GM19025 (cell line): ENCODE measurements at regions not wholly inside any gene's neighbourhood (a gene's known extent, or its start where the extent isn't known, plus 50 kb on each side); places are given as distances from the start of the nearest gene placed in this dataset.

ENCODE experiments used
- ATAC-seq: cut with Tn5 transposase; IDR thresholded peaks from one replicate; pipeline ENCODE4 v1.9.1; 2021; ENCODE audit warnings: mild to moderate bottlenecking, low read depth, moderate library complexity; ENCODE audit not compliant: unreplicated experiment

DNA sequence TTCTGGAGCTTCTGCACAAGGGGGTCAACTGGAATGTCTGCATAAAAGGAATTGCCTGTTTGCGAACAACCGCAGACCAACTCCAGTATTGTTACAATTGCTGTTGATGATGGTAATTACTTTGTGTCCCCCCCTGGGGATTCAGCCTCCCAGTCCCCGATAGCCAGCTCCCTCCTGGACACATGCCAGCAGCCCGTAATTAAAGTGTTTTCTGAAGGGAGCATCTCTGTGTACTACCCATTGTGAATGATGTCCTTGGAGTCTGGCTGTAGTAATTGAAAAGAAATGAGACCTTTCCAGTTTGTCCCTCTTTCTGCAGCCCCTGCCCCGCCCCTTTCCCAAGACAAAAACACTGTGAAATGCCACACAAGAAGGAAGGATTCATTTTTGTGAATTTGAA is 377.1 kb upstream of the LCORL start:
- ATAC-seq = no peak

- ATAC-seq = no peak
Measured at GRCh38 chr4:18397681-18398390, 376.3 kb upstream of the LCORL start.

DNA sequence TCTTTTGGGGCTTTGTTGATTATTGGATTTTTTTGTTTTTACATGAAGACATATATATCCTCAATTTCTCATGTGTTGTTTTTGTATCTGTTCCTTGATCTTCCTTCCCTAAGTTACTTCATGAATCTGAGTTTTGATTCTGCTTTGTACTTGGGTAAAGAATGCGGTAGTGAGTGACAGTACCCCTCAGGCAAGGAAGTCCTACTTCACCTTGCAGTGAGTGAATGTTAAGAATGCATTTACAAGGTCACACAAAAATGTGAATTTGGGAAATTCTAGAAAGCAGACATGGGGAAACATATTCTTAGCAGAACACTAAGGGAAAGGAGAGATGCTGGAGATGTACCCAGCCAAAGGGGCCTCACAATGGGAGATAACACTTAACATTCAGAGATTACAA is 373.1 kb upstream of the LCORL start:
- no peak for ATAC-seq

DNA sequence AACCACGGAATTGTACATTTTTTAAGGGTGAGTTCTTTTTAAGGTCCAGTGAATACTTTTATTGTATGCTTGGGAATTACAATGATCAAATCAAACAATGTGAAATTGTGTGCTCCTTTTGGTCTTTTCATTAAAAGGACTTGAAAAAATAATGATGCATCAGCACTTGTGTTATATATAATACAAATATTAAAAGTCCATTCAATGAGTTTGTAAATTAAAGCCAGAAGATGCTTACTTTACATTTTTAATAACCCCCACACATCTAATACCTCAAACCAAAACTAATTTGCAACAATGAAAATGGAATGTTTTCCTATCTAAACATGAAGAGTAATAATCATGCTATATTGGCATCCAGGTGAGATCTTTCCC is 369.8 kb upstream of the LCORL start:
- ATAC-seq = no peak

DNA sequence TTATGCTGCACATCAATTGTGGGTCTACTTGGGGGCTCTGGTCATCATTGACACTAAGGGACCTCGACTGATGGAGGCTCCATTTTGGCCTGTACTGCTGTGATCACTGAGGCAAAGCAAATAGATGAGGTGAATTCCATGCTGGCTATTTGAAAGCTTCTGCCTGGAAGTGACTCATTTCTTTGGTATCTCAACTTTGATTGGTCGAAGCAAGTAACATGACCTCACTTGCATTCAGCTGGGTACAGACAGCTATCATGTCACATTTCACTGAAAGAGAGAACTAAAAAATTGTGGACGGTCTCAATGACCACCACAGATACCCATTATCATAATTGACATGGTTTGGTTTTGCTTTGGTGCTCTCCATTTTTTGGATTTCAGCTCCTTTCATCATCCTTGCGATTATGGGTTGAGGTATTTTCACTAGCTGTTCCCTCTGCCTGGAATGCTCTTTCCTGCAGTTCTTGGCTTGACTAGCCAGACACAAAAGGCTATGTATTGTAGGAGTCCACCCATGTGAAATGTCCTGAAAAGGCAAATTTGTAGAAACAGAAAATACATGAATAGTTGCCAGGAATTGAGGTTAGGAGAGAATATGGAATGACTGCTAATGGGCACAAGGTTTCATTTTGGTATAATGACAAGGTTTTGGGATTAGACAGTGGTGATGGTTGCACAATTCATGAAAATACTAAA is 369.2 kb upstream of the LCORL start:
- no peak for ATAC-seq

- no peak for ATAC-seq
Measured at GRCh38 chr4:18389115-18389514, 367.6 kb upstream of the LCORL start.

DNA sequence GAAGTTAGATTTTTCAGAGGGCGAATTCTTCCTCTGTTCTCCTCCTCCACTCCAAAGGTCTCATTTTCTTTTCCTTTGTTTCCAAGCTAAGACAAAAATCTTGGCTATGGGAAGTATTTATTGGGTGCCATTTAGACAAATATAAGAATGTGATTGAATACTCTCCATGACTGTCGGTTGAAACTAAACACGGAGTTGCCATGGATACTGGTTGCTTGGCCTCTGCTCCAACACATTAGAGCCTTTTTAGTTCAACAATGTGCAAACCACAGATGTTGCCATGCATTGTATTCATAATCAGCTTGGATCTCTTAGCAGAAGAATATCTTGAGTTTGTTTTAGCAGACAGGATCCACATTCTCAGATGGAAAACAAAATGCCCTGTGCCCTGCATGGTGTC is 366.5 kb upstream of the LCORL start:
- no peak for ATAC-seq

DNA sequence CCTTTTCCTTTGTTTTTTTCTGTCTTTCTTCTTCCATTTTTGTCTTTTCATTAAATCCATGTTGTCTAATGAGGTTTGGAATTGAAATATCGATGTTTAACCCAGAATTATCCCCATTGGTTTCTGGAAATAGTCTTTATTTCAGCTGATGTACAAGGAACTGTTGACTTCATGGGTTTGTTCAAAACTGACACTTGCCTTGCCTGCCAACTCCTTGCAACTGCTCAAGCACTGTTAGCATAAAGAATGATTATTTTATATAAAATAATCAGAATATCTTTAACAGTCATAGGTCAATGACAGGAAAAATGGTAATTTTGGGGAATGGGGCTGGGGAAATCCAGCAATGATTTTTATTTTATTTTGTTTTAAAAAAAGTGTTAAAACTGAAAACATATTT is 359.6 kb upstream of the LCORL start:
- ATAC-seq = no peak

DNA sequence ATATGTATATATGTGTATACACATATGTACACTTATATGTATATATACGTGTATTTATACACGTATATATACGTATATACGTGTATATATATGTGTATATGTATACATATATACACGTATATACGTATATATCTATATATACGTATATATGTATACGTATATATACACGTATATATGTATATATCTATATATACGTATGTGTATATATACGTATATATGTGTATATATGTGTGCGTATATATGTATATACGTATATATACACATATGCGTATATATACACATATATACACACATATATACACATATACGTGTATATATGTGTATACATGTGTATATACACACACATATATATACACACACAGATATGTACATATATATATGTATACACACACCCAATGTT is 348.0 kb upstream of the LCORL start:
- no peak for ATAC-seq

DNA sequence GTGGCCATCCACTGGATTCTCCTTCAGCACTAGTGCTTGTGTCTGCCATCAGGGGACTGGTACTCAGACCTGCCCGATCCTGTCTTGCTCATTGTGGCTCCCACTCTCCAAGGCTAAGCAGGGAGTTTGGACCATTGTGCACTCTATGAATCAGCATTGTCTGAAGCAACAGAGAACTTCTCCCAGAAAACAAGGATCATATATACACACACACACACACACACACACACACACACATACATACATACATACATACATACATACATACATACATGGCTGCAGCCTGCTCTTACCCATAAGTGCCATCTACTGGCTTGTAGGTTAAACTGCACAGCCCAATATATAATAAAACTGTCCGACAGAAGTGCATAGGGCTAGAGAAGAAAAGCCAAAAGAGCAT is 345.3 kb upstream of the LCORL start:
- ATAC-seq = peak; percentile 82

- no peak for ATAC-seq
Measured at GRCh38 chr4:18366136-18366535, 344.6 kb upstream of the LCORL start.

GRCh38 chr4:18343581-18343980 is 322.0 kb upstream of the LCORL start:
- ATAC-seq = no peak

DNA sequence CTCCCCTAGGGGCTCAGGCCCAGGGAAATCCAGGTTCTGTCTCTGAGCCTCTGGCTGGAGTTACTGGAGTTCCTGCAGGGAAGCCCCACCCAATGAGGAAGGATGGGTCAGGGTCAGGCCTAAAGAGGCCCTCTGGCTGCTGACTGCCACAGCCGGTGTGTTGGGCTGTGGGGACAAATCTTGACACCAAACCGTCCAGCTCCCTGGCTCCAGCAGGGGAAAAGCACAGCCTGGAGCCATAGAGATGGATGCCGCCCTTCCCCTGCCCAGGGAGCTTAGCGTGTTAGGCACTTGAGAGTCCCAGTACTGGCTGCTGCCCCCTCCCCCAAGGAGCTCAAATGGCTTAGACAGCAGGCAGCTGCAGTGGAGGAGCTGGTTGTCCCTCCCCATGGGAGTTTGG is 321.3 kb upstream of the LCORL start:
- ATAC-seq = no peak

DNA sequence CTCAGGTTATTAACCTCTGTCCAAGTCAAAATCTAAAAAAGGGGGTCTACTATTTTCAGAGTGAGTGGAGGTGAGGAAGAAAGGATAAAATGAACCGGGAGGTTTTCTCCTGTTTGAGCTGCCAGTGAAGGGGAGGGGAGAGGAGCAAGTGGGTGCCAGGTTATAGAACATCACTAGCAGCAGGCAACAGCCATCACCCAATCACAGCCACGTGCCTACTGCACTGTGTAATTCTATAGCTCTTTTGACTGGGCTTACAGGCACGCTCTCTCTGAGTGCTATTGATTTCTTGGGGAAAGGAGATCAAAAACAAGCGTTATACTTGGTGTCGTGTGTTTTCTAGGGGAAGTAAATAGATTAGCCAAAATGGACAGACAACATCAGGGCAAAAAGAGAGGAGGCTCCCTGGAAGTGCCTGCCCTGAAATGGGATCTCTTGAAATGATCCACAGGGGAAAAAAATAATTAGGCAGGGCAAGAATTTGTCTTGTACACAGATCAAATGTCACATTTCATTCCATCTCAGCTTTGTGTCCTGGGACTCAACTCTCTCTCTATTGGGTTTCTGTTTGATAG is 300.5 kb upstream of the LCORL start:
- no peak for ATAC-seq

DNA sequence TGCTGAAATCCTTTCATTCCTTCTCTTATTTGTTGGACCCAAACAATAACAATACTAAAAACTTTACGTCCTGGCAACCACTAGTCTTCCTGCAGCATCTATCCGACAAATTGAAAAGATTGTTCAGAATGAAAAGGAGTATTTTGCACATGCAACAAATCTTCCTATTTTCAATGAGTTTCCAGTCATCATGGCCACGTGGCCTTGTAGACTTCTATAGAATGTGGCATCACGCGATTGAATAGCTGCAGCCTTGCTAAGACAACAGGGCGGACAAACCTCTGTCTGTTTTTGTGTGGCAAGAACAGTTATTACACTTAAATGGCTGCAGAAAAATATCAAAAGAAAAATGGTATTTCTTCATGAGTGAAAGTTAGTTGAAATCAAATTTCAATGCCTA is 297.9 kb upstream of the LCORL start:
- ATAC-seq = no peak

DNA sequence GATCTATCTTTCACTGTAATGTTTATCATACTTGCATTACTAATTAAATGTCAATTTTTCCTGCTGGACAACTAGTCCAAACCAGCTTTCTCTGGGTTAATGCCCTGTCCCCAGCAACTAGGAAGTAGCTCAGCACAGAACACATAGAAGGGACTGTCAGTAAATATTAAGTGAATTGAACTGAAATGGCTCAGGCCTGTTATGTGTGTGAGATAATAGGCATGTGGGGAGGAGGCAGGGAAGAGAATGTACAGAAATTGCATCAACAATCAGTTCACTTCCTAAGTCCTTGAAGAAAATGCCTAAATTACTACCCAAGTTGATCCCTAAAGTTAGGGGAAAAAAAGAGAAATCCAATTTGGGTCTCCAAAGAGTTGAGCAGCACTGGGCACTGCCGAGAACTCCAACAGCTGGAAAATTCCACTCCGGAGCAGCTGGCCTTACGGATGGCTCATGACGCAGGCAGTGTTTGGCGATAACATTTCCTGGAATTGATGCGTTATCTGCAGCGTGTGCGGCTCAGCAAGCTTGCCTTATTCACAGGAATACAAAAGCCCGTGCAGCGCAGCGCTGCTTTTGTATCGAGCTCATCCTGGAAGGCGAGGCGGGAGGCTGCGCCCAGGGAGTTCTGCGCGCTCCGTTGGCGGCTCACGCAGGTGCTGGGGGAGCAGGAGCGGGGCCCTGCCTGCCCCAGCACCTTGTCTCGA is 297.3 kb upstream of the LCORL start:
- no peak for ATAC-seq

DNA sequence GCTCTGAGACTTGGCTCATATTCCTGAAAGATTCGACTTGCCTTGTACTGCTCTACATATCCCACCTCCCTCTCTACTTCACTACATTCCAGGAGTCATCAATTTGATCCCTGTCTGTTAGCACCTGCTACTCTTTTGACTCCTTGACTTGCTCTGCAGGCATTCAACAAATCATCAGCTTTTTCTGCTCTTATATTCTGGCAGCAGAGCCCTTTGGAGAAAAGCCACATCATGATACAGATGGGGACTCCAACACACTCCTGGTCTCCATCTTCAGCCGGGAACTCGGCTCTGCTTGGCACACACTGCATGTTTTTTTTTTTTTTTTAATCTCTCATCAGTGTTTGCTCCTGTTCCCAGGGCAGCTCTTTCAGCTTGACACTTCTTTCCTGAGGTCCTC is 293.2 kb upstream of the LCORL start:
- ATAC-seq = no peak

GRCh38 chr4:18297684-18298083 is 276.1 kb upstream of the LCORL start:
- peak; percentile 55 for ATAC-seq

GRCh38 chr4:18296411-18296810 is 274.9 kb upstream of the LCORL start:
- no peak for ATAC-seq

DNA sequence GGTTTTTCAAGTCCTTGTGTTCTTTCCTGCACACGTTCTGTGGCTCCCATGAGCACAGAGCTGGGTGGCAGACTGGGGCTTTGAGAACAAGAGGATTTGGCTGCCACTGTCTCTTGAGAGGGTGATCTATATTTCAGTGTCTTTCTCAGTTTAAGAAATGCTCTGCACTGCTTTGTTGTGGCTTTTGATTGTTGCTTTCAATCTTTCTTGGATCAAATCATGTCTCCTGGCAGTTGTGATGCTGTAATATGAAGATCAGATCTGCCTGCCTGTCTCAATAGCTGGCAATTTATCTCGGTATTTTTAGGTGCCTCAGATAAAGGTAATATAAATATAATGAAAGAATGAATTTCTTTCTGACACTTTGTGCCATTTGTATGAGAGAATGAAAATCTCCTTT is 273.3 kb upstream of the LCORL start:
- no peak for ATAC-seq

DNA sequence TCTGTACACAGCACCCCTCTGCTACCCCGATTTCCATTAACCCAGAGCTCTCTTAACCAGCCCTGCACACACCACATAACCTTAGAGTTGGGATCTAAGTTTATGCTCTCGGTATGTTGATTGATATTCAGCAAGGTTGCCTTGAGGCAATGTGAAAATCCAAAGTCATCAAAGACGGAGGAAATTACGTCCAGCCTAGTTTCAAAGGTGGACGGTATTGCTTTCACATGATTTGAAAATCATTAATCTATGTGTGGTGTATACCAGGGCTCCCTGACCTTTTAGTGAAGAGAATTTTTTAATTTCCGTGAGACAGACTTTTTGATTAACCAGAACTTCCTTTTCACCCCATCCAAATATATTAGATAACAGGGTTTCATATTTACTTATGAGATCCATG is 272.5 kb upstream of the LCORL start:
- ATAC-seq = no peak

- ATAC-seq = no peak
Measured at GRCh38 chr4:18292411-18292810, 270.9 kb upstream of the LCORL start.
